Activated CD4-positive, alpha-beta memory T cell treated with anti-CD3 and anti-CD28 coated beads, Interleukin-2, amount 10 ng/mL, durations not matched to agents 7 days and 5 days (primary cell): ENCODE measurements at regions not wholly inside any gene's neighbourhood (a gene's known extent, or its start where the extent isn't known, plus 50 kb on each side); places are given as distances from the start of the nearest gene placed in this dataset.
"Not testable (repeated sequence)": the region's sequence is repeated elsewhere in the genome, so short reads cannot be mapped to it uniquely, and the experiment has no call there.

Experiments
- CTCF ChIA-PET: fragments of 350-600 bp; sonication (Branson Sonifier 250); formaldehyde crosslinking; loops from one replicate; lab custom pipeline; 2021; ENCODE audit warnings: antibody characterized with exemption, inconsistent platforms; lab: Charles Lee
- POLR2A ChIA-PET: fragments of 350-600 bp; sonication (Branson Sonifier 250); formaldehyde crosslinking; loops from one replicate; lab custom pipeline; 2021; ENCODE audit warnings: antibody characterized with exemption; lab: Charles Lee
- DNase-seq: peaks from one replicate; pipeline ENCODE4 v3.0.0-alpha.2; 2020
- H3K27ac Mint-ChIP-seq: one replicate; pipeline ENCODE4 v1.8.0; 2021; ENCODE audit warnings: mild to moderate bottlenecking, mixed read lengths
- H3K27me3 Mint-ChIP-seq: one replicate; pipeline ENCODE4 v1.8.0; 2021; ENCODE audit warnings: mixed read lengths
- H3K36me3 Mint-ChIP-seq: one replicate; pipeline ENCODE4 v1.8.0; 2021; ENCODE audit warnings: low read depth, mixed read lengths
- H3K4me1 Mint-ChIP-seq: one replicate; pipeline ENCODE4 v1.8.0; 2021; ENCODE audit warnings: mixed read lengths
- H3K4me3 Mint-ChIP-seq: one replicate; pipeline ENCODE4 v1.8.0; 2021; ENCODE audit warnings: mild to moderate bottlenecking, mixed read lengths
- H3K9me3 Mint-ChIP-seq: one replicate; pipeline ENCODE4 v1.8.0; 2021; ENCODE audit warnings: mixed read lengths

DNA sequence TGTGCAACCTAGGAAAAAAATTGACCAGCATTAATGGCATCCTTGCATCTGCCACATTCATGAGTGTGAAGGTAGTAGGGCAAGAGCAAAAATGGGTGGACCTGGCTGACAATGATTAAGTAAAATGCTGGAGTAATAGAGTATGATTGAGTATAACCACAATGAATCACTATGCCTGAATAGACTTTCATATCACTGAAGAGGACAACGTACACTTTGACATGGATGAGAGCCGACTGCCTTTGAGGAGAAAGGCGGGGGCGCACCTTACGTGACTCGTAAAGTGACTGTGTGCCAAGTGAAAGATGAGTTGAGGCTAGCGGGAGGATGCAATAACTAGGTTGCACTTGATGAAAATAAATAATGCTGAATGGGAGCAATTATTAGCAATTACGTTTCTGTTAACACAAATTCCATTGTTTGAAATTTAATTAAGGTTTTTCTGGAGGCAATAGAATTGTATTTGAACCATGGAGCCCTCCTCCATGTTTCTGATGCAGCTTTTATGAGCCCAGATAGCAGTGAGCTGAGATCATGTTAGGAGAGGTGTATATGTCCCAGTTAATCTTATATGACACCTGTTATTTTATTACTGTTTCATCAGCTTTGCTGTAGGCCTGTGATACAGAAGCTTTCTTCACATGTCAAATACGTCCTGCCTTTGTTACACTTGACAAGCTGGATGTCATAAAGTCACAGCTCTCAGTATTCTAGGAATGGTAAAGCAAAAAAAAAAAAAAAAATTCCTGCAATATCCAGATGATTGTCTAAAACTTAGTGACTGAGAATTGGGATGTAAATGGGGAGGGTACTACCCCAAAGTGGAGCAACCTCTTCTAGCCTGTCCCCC lies 596.5 kb downstream of the NXPH1 start:
- DNase-seq: no peak
- POLR2A ChIA-PET: no interaction called here
- Mint-ChIP-seq H3K27me3 (no peaks in the 10 kb centered on the region), H3K36me3 (no peaks in the 10 kb centered on the region), H3K4me1 (no peaks in the 10 kb centered on the region), H3K9me3 (peaks cover 6% of the 10 kb centered on the region), H3K4me3 (no peak overlapping the region), H3K27ac (no peak overlapping the region)
- CTCF ChIA-PET: no interaction called here

DNA sequence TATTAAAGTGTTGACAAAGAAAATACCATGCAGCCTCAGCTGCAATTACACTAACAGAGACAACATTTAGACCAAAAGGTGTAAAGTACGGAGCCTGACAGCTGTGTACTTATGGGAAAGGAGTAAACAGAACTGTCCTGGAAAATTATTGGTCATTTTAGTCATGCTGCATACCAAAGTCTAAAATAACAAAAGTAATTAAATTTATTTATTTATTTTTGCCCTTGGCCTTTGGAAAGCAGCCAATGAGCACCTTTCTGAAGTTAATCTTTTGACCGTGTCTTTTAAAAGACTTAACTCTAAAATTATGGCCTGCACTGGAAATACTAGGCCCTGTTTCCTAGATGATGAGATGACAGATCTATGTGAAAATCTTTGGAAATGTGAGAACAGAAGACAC lies 597.6 kb downstream of the NXPH1 start:
- no peak for DNase-seq
- Mint-ChIP-seq H3K27ac (no peak overlapping the region), H3K4me3 (no peak overlapping the region), H3K4me1 (no peaks in the 10 kb centered on the region), H3K27me3 (no peaks in the 10 kb centered on the region), H3K9me3 (peaks cover 9% of the 10 kb centered on the region), H3K36me3 (no peaks in the 10 kb centered on the region)
- POLR2A ChIA-PET: no interaction called here
- CTCF ChIA-PET: no interaction called here

GRCh38 chr7:9031386-9031785 lies 598.0 kb downstream of the NXPH1 start:
- CTCF ChIA-PET: no interaction called here
- Mint-ChIP-seq H3K9me3 (peaks cover 9% of the 10 kb centered on the region), H3K27me3 (no peaks in the 10 kb centered on the region), H3K36me3 (no peaks in the 10 kb centered on the region), H3K27ac (no peak overlapping the region), H3K4me3 (no peak overlapping the region), H3K4me1 (no peaks in the 10 kb centered on the region)
- DNase-seq: no peak
- POLR2A ChIA-PET: no interaction called here

DNA sequence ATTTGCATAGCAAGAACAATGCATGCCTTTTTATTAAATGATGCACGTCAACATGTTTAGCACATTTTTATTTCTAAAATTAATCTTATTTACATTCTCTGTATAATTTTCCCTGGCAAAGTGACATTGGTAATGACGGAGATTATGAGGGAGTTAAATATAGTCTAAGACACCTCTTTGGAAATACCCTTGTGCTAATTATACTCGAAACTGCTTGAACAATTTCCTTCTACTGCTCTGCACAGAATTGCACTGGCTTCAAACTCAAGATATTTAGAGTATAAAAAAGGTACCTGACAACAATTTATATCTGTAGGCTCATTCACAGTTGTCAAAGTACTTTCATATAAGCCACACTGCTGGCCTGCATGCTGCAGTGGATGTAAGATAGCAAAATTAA lies 602.7 kb downstream of the NXPH1 start:
- Mint-ChIP-seq H3K27me3 (no peaks in the 10 kb centered on the region), H3K4me3 (no peak overlapping the region), H3K4me1 (no peaks in the 10 kb centered on the region), H3K9me3 (peaks cover 6% of the 10 kb centered on the region), H3K27ac (no peak overlapping the region), H3K36me3 (no peaks in the 10 kb centered on the region)
- CTCF ChIA-PET: no interaction called here
- no peak for DNase-seq
- POLR2A ChIA-PET: no interaction called here

DNA sequence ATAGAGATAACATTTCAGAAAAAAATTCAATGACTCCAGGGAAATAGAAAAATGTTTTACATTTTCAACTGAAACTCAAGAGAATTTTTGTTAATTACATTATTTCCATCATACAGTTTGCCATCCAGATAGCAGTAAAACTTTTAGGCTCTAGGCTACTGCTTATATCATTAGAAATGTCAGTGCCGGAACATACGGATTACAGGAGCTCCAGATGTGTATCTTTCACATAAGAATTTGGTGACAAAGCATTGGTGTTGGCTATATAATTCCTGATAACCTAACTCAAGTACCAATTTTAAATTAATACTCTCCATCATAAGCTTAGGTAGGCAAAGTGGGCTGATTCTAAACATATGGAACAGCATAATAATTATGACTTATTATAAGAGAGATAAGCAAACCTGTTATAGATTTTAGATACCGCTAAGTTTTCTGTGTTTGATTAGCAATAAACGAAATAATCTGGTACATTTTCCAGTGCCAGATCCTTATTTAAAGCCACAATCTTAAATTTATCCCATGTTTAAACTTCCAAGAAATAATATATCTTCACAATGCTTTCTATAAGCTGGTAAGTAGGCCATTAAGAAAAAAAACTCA lies 637.9 kb downstream of the NXPH1 start:
- no peak overlapping the region for H3K4me3 Mint-ChIP-seq
- ChIA-PET POLR2A (no interaction called here), CTCF (no interaction called here)
- H3K27me3 Mint-ChIP-seq: no peaks in the 10 kb centered on the region
- no peak for DNase-seq
- no peak overlapping the region for H3K27ac Mint-ChIP-seq
- no peaks in the 10 kb centered on the region for H3K4me1 Mint-ChIP-seq
- peaks cover 9% of the 10 kb centered on the region for H3K9me3 Mint-ChIP-seq
- H3K36me3 Mint-ChIP-seq: no peaks in the 10 kb centered on the region

DNA sequence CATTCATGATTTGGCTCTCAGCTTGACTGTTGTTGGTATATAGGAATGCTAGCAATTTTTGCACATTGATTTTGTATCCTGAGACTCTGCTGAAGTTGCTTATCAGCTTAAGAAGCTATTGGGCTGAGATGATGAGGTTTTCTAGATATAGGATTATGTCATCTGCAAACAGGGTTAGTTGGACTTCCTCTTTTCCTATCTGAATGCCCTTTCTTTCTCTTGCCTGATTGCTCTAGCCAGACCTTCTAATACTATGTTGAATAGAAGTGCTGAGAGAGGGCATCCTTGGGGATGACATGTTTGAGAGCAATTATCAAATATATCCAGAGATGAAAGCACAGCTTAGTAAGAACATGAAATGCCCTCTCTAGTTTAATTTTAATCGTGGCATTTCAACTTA lies 642.4 kb downstream of the NXPH1 start:
- H3K9me3 Mint-ChIP-seq, CTCF ChIA-PET: not testable (repeated sequence)

DNA sequence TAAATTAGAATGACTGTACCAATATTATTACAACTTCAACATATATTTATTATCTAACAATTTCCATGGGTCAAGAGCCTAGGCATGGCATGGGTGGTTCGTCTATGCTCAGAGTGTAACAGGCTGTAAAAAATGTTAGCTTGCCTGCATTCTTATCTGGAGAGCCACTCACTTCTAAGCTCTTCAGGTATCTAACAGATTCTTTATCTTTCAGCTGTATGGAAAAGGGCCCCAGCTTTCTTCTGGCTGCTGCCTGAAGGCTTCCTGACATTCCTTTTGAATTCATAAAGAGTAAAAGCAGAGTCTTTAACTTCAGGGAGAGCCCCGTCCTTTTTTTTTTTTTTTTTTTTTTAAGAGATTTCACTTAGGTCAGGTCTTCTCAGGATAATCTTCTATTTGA lies 648.8 kb downstream of the NXPH1 start:
- CTCF ChIA-PET: no interaction called here
- Mint-ChIP-seq H3K27me3 (no peaks in the 10 kb centered on the region), H3K36me3 (no peaks in the 10 kb centered on the region), H3K27ac (no peak overlapping the region), H3K9me3 (peaks cover 3% of the 10 kb centered on the region), H3K4me3 (no peak overlapping the region), H3K4me1 (no peaks in the 10 kb centered on the region)
- no peak for DNase-seq
- POLR2A ChIA-PET: no interaction called here

More for the DNA sequence above, 642.4 kb downstream of the NXPH1 start:
- H3K27ac Mint-ChIP-seq, H3K36me3 Mint-ChIP-seq, H3K4me1 Mint-ChIP-seq, H3K27me3 Mint-ChIP-seq, DNase-seq, POLR2A ChIA-PET, H3K4me3 Mint-ChIP-seq: not testable (repeated sequence)

GRCh38 chr7:9083837-9084236 lies 650.4 kb downstream of the NXPH1 start:
- Mint-ChIP-seq H3K27me3 (no peaks in the 10 kb centered on the region), H3K36me3 (no peaks in the 10 kb centered on the region), H3K4me3 (no peak overlapping the region), H3K4me1 (no peaks in the 10 kb centered on the region), H3K9me3 (peaks cover 3% of the 10 kb centered on the region), H3K27ac (no peak overlapping the region)
- ChIA-PET CTCF (no interaction called here), POLR2A (no interaction called here)
- DNase-seq: no peak

DNA sequence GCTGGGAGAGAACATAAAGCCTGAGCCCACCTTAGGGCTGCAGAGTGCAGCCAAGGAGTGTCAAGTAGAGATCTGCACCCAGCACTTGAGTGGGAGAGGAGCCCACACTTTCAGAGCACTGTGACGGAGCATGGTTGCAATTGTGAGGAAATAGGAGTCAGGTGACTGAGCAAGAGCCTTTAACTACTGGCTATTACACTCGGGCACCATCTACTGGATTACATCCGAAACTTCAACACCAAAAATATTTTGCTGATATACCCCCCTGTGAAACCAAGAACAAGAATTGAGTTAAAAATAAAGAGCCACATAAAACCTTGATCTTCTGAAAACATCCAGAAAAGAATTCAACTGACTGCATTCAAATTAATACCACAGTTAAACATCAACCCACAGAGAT lies 657.9 kb downstream of the NXPH1 start:
- Mint-ChIP-seq H3K4me1 (no peaks in the 10 kb centered on the region), H3K36me3 (no peaks in the 10 kb centered on the region), H3K9me3 (peaks cover 15% of the 10 kb centered on the region), H3K27me3 (no peaks in the 10 kb centered on the region), H3K27ac (no peak overlapping the region), H3K4me3 (no peak overlapping the region)
- CTCF ChIA-PET: no interaction called here
- DNase-seq: no peak
- POLR2A ChIA-PET: no interaction called here

- ChIA-PET POLR2A (no interaction called here), CTCF (no interaction called here)
- Mint-ChIP-seq H3K27ac (no peak overlapping the region), H3K27me3 (no peaks in the 10 kb centered on the region), H3K9me3 (peaks cover 15% of the 10 kb centered on the region), H3K4me1 (no peaks in the 10 kb centered on the region), H3K36me3 (no peaks in the 10 kb centered on the region), H3K4me3 (no peak overlapping the region)
- DNase-seq: no peak
Measured at GRCh38 chr7:9097565-9098060, 664.2 kb downstream of the NXPH1 start.

- POLR2A ChIA-PET: no interaction called here
- Mint-ChIP-seq H3K27ac (no peak overlapping the region), H3K27me3 (no peaks in the 10 kb centered on the region), H3K36me3 (no peaks in the 10 kb centered on the region), H3K4me3 (no peak overlapping the region), H3K9me3 (peaks cover 4% of the 10 kb centered on the region), H3K4me1 (no peaks in the 10 kb centered on the region)
- CTCF ChIA-PET: no interaction called here
- no peak for DNase-seq
Measured at GRCh38 chr7:9100289-9100688, 666.9 kb downstream of the NXPH1 start.

GRCh38 chr7:9102846-9103245 lies 669.4 kb downstream of the NXPH1 start:
- no peaks in the 10 kb centered on the region for H3K36me3 Mint-ChIP-seq
- no peak overlapping the region for H3K4me3 Mint-ChIP-seq
- ChIA-PET CTCF (no interaction called here), POLR2A (no interaction called here)
- H3K27me3 Mint-ChIP-seq: no peaks in the 10 kb centered on the region
- no peak for DNase-seq
- H3K4me1 Mint-ChIP-seq: no peaks in the 10 kb centered on the region
- no peak overlapping the region for H3K27ac Mint-ChIP-seq
- peaks cover 5% of the 10 kb centered on the region for H3K9me3 Mint-ChIP-seq

- POLR2A ChIA-PET: no interaction called here
Measured at GRCh38 chr7:9106747-9107146, 673.3 kb downstream of the NXPH1 start.

DNA sequence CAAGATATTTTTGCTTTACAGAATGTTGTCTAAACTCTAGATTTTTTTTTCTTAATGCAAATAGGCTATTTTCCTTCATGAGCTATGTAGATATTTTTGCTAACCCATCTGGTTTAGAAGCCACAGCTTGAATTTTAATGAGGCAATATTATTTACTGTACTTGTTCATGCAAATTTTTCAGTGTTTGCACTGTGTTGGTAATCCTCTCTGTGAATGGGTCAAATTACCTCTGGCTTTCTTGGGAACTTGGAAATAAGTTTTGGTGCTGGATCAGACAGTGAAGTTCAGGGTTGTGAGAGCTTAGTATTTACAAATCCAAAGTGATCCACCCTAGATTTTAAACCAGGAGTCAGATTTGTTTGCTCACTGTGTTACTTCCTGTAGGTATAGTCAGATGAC lies 686.9 kb downstream of the NXPH1 start:
- no peaks in the 10 kb centered on the region for H3K27me3 Mint-ChIP-seq
- no peak overlapping the region for H3K27ac Mint-ChIP-seq
- no peak overlapping the region for H3K4me3 Mint-ChIP-seq
- POLR2A ChIA-PET: no interaction called here
- H3K9me3 Mint-ChIP-seq: peaks cover 4% of the 10 kb centered on the region
- H3K36me3 Mint-ChIP-seq: no peaks in the 10 kb centered on the region
- CTCF ChIA-PET: no interaction called here
- DNase-seq: no peak
- no peaks in the 10 kb centered on the region for H3K4me1 Mint-ChIP-seq

More at GRCh38 chr7:9106747-9107146, 673.3 kb downstream of the NXPH1 start:
- Mint-ChIP-seq H3K9me3 (peaks cover 13% of the 10 kb centered on the region), H3K4me1 (no peaks in the 10 kb centered on the region), H3K36me3 (no peaks in the 10 kb centered on the region), H3K4me3 (no peak overlapping the region), H3K27ac (no peak overlapping the region), H3K27me3 (no peaks in the 10 kb centered on the region)
- CTCF ChIA-PET: no interaction called here
- no peak for DNase-seq
